HTR-8/SVneo (cell line): ENCODE measurements at regions not wholly inside any gene's neighbourhood (a gene's known extent, or its start where the extent isn't known, plus 50 kb on each side); places are given as distances from the start of the nearest gene placed in this dataset.

Source experiments
- DNase-seq: peaks from one replicate; pipeline ENCODE4 v3.0.0; 2011; ENCODE audit warnings: low spot score, mixed read lengths; ENCODE audit not compliant: insufficient read length
- FAIRE-seq: peaks from 2 replicates; lab custom pipeline; 2011; peaks lifted over from hg19 to GRCh38; lab: Jason Lieb, UNC

- DNase-seq (no peak), FAIRE-seq (no peak)
Measured at GRCh38 chrX:38856670-38857265, 55.5 kb downstream of the MID1IP1 start.

GRCh38 chrX:38857736-38858523 is 56.7 kb downstream of the MID1IP1 start:
- no peak for DNase-seq
- no peak for FAIRE-seq

GRCh38 chrX:38859602-38860001 is 58.3 kb downstream of the MID1IP1 start:
- FAIRE-seq (no peak), DNase-seq (no peak)

GRCh38 chrX:38860106-38861013 is 59.1 kb downstream of the MID1IP1 start:
- DNase-seq (no peak), FAIRE-seq (no peak)

GRCh38 chrX:38861489-38861888 is 60.2 kb downstream of the MID1IP1 start:
- DNase-seq (no peak), FAIRE-seq (no peak)

- DNase-seq (no peak), FAIRE-seq (no peak)
Measured at GRCh38 chrX:38862100-38862499, 60.8 kb downstream of the MID1IP1 start.

- no peak for FAIRE-seq
- no peak for DNase-seq
Measured at GRCh38 chrX:38864165-38864564, 62.9 kb downstream of the MID1IP1 start.

GRCh38 chrX:38868321-38868720 is 67.1 kb downstream of the MID1IP1 start:
- DNase-seq (no peak), FAIRE-seq (no peak)

- FAIRE-seq (no peak), DNase-seq (no peak)
Measured at GRCh38 chrX:38868941-38869401, 67.7 kb downstream of the MID1IP1 start.

- DNase-seq (no peak), FAIRE-seq (no peak)
Measured at GRCh38 chrX:38870361-38870895, 69.2 kb downstream of the MID1IP1 start.

GRCh38 chrX:38871129-38872029 is 70.1 kb downstream of the MID1IP1 start:
- FAIRE-seq (no peak), DNase-seq (no peak)

GRCh38 chrX:38877366-38877765 is 76.1 kb downstream of the MID1IP1 start:
- DNase-seq (no peak), FAIRE-seq (no peak)

GRCh38 chrX:38878641-38879340 is 77.5 kb downstream of the MID1IP1 start:
- FAIRE-seq, result no peak

GRCh38 chrX:38879631-38880220 is 78.5 kb downstream of the MID1IP1 start:
- no peak for DNase-seq

More at GRCh38 chrX:38878641-38879340, 77.5 kb downstream of the MID1IP1 start:
- DNase-seq, result no peak

GRCh38 chrX:38880296-38880854 is 79.1 kb downstream of the MID1IP1 start:
- no peak for DNase-seq
- peak; percentile 33 for FAIRE-seq

More at GRCh38 chrX:38879631-38880220, 78.5 kb downstream of the MID1IP1 start:
- no peak for FAIRE-seq

GRCh38 chrX:38881066-38881465 is 79.8 kb downstream of the MID1IP1 start:
- DNase-seq (no peak), FAIRE-seq (no peak)

- DNase-seq (no peak), FAIRE-seq (no peak)
Measured at GRCh38 chrX:38881727-38882126, 80.5 kb downstream of the MID1IP1 start.
